GM12892 (cell line): ENCODE measurements at regions not wholly inside any gene's neighbourhood (a gene's known extent, or its start where the extent isn't known, plus 50 kb on each side); places are given as distances from the start of the nearest gene placed in this dataset.
"Not testable (repeated sequence)": the region's sequence is repeated elsewhere in the genome, so short reads cannot be mapped to it uniquely, and the experiment has no call there.

ENCODE experiments used
- DNase-seq: peaks from one replicate; pipeline ENCODE4 v3.0.0; 2011; ENCODE audit not compliant: insufficient read length
- FAIRE-seq: peaks from 2 replicates; lab custom pipeline; 2011; peaks lifted over from hg19 to GRCh38; lab: Jason Lieb, UNC
- POLR2A ChIP-seq: IDR thresholded peaks from 2 replicates; pipeline ENCODE4 v1.6.1; 2011; ENCODE audit warnings: low read depth, low read length, control low read depth
- POLR2AphosphoS5 ChIP-seq: IDR thresholded peaks from 2 replicates; pipeline ENCODE4 v1.6.1; 2011; ENCODE audit warnings: low read depth, low read length, control low read depth
- TAF1 ChIP-seq: IDR thresholded peaks from 2 replicates; pipeline ENCODE4 v1.6.1; 2011; ENCODE audit warnings: low read depth, mild to moderate bottlenecking, control low read depth, low read length, borderline replicate concordance

DNA sequence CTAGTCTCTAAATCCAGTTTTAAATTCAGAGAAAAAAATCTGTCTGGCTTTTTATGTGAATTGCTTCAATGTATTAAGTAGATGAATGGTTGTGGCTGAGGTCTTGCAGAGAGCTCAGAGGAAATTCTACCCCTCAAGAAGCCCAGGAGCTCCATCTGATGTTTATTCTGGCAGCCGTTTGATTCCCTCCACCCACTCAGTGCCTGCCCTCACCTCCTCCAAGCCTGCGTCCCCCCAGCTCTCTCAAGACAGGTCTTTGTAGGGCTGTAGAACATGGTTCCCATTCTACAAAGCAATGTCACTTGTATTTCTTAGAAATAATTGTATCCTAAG, 366.3 kb downstream of the ANAPC1 start:
- DNase-seq, FAIRE-seq: not testable (repeated sequence)

DNA sequence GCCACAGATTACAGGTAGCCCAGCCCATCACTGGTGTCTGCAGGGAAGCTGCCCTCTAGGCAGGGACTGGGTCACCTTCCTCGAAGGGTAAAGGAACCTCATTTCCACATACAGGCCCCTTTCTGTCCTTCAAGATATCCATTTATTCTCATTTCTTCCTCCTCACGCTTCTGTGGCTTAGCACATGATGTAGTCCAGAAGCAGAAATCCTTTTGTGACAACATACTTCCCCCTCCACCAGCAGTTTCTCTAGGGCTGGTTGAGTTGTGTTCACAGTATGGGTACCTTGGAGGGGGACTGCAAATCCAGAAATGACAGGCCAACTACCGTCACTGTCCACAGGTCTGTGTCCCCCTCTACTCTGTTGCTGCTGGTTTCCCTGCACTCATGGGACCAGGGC, 364.9 kb downstream of the ANAPC1 start:
- FAIRE-seq (no peak), DNase-seq (no peak)
- TF ChIP-seq POLR2A, result no peak

DNA sequence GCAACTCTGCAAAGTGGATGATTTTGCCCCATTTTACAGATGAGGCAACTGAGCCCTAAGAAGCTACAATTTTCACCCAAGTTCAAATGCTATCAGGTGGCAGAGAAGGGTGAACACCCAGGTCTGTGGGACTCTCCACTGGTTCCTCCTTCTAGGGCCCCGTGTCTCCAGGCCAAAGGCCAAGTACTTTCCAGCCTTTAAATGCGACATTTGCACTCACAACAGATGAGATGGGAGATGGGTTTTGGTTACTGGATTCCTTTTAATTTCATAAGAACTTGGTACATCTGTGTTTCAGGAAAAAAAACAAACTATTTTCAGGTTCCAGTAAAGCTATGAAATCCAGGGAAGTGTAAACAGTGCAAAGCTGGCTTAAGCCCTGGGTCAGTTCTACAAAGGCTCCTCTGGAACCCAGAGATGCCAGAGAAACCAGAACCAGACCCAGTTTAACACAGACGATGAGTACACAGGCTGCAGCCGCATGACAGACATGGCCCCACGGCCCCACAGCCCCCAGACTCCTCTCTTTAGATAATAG, 361.7 kb downstream of the ANAPC1 start:
- no peak for TF ChIP-seq TAF1
- no peak for TF ChIP-seq POLR2A
- no peak for TF ChIP-seq POLR2AphosphoS5
- DNase-seq, result no peak
- FAIRE-seq, result no peak

DNA sequence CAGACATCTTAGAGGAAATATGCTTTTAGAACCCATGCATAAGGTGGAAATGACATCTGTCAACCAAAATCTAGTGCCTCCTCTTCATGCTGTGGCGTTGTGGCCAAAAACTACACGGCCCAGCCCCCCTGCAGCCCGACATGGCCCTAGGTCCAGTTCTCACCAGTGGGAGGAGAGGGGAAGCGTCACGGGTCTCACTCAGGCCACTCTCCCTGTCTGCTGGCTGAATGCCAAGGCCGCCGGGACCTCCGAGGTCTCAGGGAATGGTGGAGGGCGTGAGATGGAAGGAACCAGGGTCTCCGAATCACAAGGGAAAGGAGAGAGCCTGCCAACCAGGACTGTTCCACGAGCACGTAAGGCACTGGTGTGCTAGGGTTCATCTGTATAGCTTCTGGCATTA, 361.0 kb downstream of the ANAPC1 start:
- FAIRE-seq (no peak), DNase-seq (no peak)
- TF ChIP-seq POLR2AphosphoS5 (no peak), POLR2A (no peak), TAF1 (no peak)

GRCh38 chr2:111525026-111525425, 359.0 kb downstream of the ANAPC1 start:
- FAIRE-seq, result not testable (repeated sequence)

DNA sequence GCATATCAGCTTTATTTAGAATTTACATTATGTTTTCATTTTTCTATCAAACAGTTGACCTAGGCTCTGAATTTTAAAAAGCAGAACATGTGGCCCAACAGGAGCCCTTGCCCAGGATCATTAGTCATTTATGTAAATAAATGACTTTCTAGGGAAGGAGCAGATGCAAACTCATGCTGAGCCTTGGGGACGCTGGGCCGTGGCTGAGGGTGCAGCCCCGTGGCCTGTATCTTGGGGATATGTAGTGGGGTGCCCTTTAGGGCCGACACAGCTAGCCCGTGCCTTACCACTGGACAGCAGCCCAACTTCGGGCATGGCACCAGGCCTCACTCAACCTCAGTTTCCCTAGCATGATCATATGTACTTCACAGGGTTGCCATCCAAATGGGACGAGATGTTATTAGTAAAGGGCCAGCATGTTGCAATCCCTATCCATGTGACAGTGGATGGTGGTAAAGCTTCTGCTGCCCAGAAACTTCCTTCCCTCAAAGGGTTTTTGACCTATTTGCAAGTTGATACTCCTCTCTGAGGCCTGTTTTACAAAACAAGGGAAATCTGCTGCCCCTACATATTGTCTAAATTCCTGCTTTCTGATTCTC, 357.9 kb downstream of the ANAPC1 start:
- not testable (repeated sequence) for FAIRE-seq

More at GRCh38 chr2:111525026-111525425, 359.0 kb downstream of the ANAPC1 start:
- not testable (repeated sequence) for DNase-seq

DNA sequence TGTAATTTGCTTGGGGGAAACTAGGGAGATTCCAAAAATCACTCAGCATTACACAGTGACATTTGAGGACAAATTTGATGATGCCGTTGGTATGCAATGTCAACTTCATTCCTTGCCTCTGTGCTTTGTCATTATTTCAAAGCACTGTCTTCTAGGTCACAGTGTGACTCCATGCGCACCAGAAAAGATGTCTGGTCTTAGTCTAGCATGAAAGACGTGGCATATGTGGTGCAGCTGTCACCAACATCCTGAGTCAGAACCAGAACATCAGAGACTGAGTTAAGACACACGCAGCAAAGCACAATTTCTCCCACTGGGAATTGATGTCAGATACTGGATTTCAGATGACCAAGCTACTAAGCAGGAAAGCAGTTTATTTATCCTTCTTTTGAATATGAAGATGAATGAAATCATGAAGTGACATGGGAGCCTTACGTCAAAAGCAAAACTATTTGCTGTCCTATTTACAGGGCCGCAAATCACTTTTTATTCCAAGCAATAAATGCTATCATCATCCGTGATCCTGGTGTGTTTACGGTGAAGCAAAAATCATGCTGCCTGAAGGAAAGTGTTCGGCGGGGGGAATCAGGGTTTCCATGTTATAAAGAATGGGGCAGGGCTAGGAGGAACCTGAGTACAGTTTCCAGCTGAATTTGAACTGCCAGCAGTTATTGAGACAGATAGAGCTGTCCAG, 356.1 kb downstream of the ANAPC1 start:
- not testable (repeated sequence) for DNase-seq, FAIRE-seq

More for the DNA sequence above, 357.9 kb downstream of the ANAPC1 start:
- not testable (repeated sequence) for DNase-seq

- not testable (repeated sequence) for FAIRE-seq, DNase-seq
These were observed 355.0 kb downstream of the ANAPC1 start for GRCh38 chr2:111529022-111529421.

- not testable (repeated sequence) for FAIRE-seq, DNase-seq
These were observed 353.6 kb downstream of the ANAPC1 start for GRCh38 chr2:111530239-111530965.

DNA sequence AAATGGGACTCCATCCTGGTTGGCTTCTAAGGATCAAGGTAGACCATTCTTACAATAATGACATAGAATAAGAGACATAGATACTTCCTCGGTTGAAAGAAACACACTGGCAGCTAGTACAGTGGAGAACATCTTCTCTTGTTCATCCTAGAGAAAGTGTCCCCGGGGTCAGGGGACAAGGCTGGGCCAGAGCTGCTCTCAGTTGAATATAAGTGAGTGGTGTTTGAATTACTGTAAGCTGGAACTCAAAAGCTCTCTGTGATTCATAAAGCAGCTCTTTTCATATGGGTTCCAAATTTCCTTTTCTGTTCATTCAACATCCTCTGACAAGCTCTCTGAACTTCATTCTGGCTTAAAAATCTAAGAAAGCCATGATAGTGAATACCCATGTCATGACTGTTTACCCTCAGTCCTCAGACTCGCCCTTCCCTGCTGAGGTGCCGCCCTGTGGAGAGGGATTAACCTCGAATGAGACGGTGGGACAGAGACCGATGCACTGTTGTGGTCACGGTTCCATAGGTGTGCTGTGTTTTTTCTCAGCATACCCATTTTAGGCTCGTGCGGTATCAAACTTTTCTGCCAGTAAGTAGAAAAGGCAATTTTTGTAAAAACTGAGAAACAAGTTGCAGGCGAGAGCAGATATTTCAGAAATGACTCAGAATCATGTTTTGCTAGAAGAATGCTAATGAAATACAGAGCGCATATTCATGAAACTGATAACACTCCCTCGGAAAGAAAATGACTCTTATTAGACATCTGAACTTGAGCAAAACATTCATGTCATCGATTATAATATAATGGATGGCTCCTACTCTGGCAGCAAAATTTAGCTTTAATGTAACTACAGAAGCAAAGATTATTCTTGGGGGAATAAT, 351.1 kb downstream of the ANAPC1 start:
- DNase-seq, FAIRE-seq: not testable (repeated sequence)

GRCh38 chr2:111533557-111534247, 350.3 kb downstream of the ANAPC1 start:
- not testable (repeated sequence) for FAIRE-seq, DNase-seq

DNA sequence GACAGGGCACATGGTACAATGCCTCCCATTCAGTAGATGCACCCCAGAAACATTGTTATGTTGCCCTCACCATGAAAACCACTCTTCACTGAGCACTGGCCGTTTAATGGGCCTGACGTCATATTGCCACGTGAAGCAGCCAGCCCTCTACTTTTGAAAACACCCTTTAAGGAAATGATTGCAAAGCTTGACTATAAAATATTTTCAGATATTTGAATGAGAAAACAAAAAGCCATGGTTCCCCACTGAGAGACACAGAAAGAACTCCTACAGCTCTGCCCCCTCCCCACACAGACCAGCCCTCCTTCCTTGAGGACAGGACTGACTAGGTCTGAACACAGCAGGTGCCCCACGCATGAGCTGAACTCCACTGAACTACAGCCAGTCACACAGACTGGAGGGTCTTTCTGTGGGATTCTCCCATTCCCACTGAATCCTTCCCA, 349.1 kb downstream of the ANAPC1 start:
- TF ChIP-seq POLR2A (no peak), TAF1 (no peak), POLR2AphosphoS5 (no peak)
- DNase-seq (no peak), FAIRE-seq (no peak)
